HG02623 (cell line): ENCODE measurements at regions not wholly inside any gene's neighbourhood (a gene's known extent, or its start where the extent isn't known, plus 50 kb on each side); places are given as distances from the start of the nearest gene placed in this dataset.
A peak's percentile ranks its signal among the peaks of the same experiment; 100 is the strongest.

Experiments used
- ATAC-seq: cut with Tn5 transposase; IDR thresholded peaks from one replicate; pipeline ENCODE4 v1.9.1; 2021; ENCODE audit warnings: moderate library complexity; ENCODE audit not compliant: unreplicated experiment

- no peak for ATAC-seq
Observed at GRCh38 chr2:181332044-181332605, 125.1 kb upstream of the ITGA4 start.

GRCh38 chr2:181334158-181334826 is 122.9 kb upstream of the ITGA4 start:
- no peak for ATAC-seq

- no peak for ATAC-seq
Observed at GRCh38 chr2:181340891-181341290, 116.3 kb upstream of the ITGA4 start.

GRCh38 chr2:181341855-181342600 is 115.2 kb upstream of the ITGA4 start:
- no peak for ATAC-seq

- peak; percentile 68 for ATAC-seq
Observed at GRCh38 chr2:181348107-181348837, 108.9 kb upstream of the ITGA4 start.

- ATAC-seq = peak; percentile 41
Observed at GRCh38 chr2:181352158-181352557, 105.0 kb upstream of the ITGA4 start.

- ATAC-seq = no peak
Observed at GRCh38 chr2:181354626-181355025, 102.6 kb upstream of the ITGA4 start.

GRCh38 chr2:181356526-181357130 is 100.6 kb upstream of the ITGA4 start:
- no peak for ATAC-seq

GRCh38 chr2:181357979-181358378 is 99.2 kb upstream of the ITGA4 start:
- no peak for ATAC-seq

GRCh38 chr2:181362561-181362960 is 94.6 kb upstream of the ITGA4 start:
- no peak for ATAC-seq

- ATAC-seq = no peak
Observed at GRCh38 chr2:181363164-181363563, 94.0 kb upstream of the ITGA4 start.

- ATAC-seq = no peak
Observed at GRCh38 chr2:181364492-181365170, 92.6 kb upstream of the ITGA4 start.

- ATAC-seq = no peak
Observed at GRCh38 chr2:181366675-181367175, 90.5 kb upstream of the ITGA4 start.

- no peak for ATAC-seq
Observed at GRCh38 chr2:181367411-181367810, 89.8 kb upstream of the ITGA4 start.

- ATAC-seq = no peak
Observed at GRCh38 chr2:181367906-181368435, 89.2 kb upstream of the ITGA4 start.

GRCh38 chr2:181370126-181370525 is 87.1 kb upstream of the ITGA4 start:
- no peak for ATAC-seq

GRCh38 chr2:181371195-181371594 is 86.0 kb upstream of the ITGA4 start:
- no peak for ATAC-seq

GRCh38 chr2:181371782-181372645 is 85.2 kb upstream of the ITGA4 start:
- ATAC-seq = no peak

- ATAC-seq = no peak
Observed at GRCh38 chr2:181372646-181373040, 84.5 kb upstream of the ITGA4 start.
